ENCODE measurements at regions not wholly inside any gene's neighbourhood (a gene's known extent, or its start where the extent isn't known, plus 50 kb on each side); places are given as distances from the start of the nearest gene placed in this dataset.

GRCh38 chr13:76800943-76801342 lies 85.3 kb downstream of the KCTD12 start:
- FAIRE-seq = no peak
- H2AFZ ChIP-seq (ENCODE audit: control insufficient read depth, low read length) = no peak overlapping the region
- no peaks in the 10 kb centered on the region for H3K9me3 ChIP-seq (ENCODE audit: control insufficient read depth, low read depth, low read length)
- H3K4me2 ChIP-seq (ENCODE audit: control insufficient read depth, extremely low read depth, insufficient read depth, low read depth, low read length) = no peak overlapping the region
- H3K4me1 ChIP-seq (ENCODE audit: control insufficient read depth, extremely low read depth, insufficient read depth, low read length) = no peaks in the 10 kb centered on the region
- no peaks in the 10 kb centered on the region for H3K79me2 ChIP-seq (ENCODE audit: control insufficient read depth, insufficient read depth, low read length)
- no peak overlapping the region for H3K27ac ChIP-seq (ENCODE audit: control insufficient read depth, insufficient read depth, low read length)
- H3K4me3 ChIP-seq (ENCODE audit: control insufficient read depth in 2 of 3, extremely low read depth in 1 of 3, insufficient read depth in 2 of 3, low read depth in 1 of 3, low read length in 3 of 3) = no peak overlapping the region
- no peaks in the 10 kb centered on the region for H3K9me1 ChIP-seq (ENCODE audit: control insufficient read depth, extremely low read depth, insufficient read depth, low read length)
- no peak overlapping the region for H3K9ac ChIP-seq (ENCODE audit: control insufficient read depth, extremely low read depth, insufficient read depth, low read length)
- DNase-seq (ENCODE audit: low read depth, low spot score) = no peak
- no peaks in the 10 kb centered on the region for H4K20me1 ChIP-seq (ENCODE audit: control insufficient read depth, extremely low read depth, insufficient read depth, low read length)
- no peaks in the 10 kb centered on the region for H3K27me3 ChIP-seq (ENCODE audit: control insufficient read depth, extremely low read depth, insufficient read depth, low read length)
- dilution Hi-C loops (cut with MboI; ENCODE audit: extremely low pct_ligation_motif_present, low sequenced_read_pairs) = no loop called here
- no peaks in the 10 kb centered on the region for H3K36me3 ChIP-seq (ENCODE audit: control insufficient read depth in 2 of 2, extremely low read depth in 1 of 2, insufficient read depth in 2 of 2, low read length in 2 of 2)
- TF ChIP-seq EZH2 (IDR thresholded peaks at IDR 0.05; ENCODE audit: low read length) (no peak), CTCF (optimal IDR thresholded peaks at IDR 0.05 in 1 of 3, IDR thresholded peaks at IDR 0.05 in 1 of 3, conservative IDR thresholded peaks at IDR 0.05 in 1 of 3; ENCODE audit: extremely low read depth in 1 of 3, insufficient read depth in 2 of 3, low read length in 3 of 3) (no peak)

GRCh38 chr13:76799696-76800095 lies 86.5 kb downstream of the KCTD12 start:
- H2AFZ ChIP-seq (ENCODE audit: control insufficient read depth, low read length) = no peak overlapping the region
- no peak for FAIRE-seq

More at GRCh38 chr13:76799696-76800095, 86.5 kb downstream of the KCTD12 start:
- H3K27ac ChIP-seq (ENCODE audit: control insufficient read depth, insufficient read depth, low read length) = no peak overlapping the region
- no peak for TF ChIP-seq CTCF (optimal IDR thresholded peaks at IDR 0.05 in 1 of 3, IDR thresholded peaks at IDR 0.05 in 1 of 3, conservative IDR thresholded peaks at IDR 0.05 in 1 of 3; ENCODE audit: extremely low read depth in 1 of 3, insufficient read depth in 2 of 3, low read length in 3 of 3)
- no peak for TF ChIP-seq EZH2 (IDR thresholded peaks at IDR 0.05; ENCODE audit: low read length)
- no peak overlapping the region for H3K4me3 ChIP-seq (ENCODE audit: control insufficient read depth in 2 of 3, extremely low read depth in 1 of 3, insufficient read depth in 2 of 3, low read depth in 1 of 3, low read length in 3 of 3)
- dilution Hi-C loops (cut with MboI; ENCODE audit: extremely low pct_ligation_motif_present, low sequenced_read_pairs) = no loop called here
- H3K4me2 ChIP-seq (ENCODE audit: control insufficient read depth, extremely low read depth, insufficient read depth, low read depth, low read length) = no peak overlapping the region
- H3K9me3 ChIP-seq (ENCODE audit: control insufficient read depth, low read depth, low read length) = no peaks in the 10 kb centered on the region
- H3K36me3 ChIP-seq (ENCODE audit: control insufficient read depth in 2 of 2, extremely low read depth in 1 of 2, insufficient read depth in 2 of 2, low read length in 2 of 2) = no peaks in the 10 kb centered on the region
- H3K4me1 ChIP-seq (ENCODE audit: control insufficient read depth, extremely low read depth, insufficient read depth, low read length) = no peaks in the 10 kb centered on the region
- H3K79me2 ChIP-seq (ENCODE audit: control insufficient read depth, insufficient read depth, low read length) = no peaks in the 10 kb centered on the region
- no peak for DNase-seq (ENCODE audit: low read depth, low spot score)
- no peak overlapping the region for H3K9ac ChIP-seq (ENCODE audit: control insufficient read depth, extremely low read depth, insufficient read depth, low read length)
- H3K9me1 ChIP-seq (ENCODE audit: control insufficient read depth, extremely low read depth, insufficient read depth, low read length) = no peaks in the 10 kb centered on the region
- H3K27me3 ChIP-seq (ENCODE audit: control insufficient read depth, extremely low read depth, insufficient read depth, low read length) = no peaks in the 10 kb centered on the region
- no peaks in the 10 kb centered on the region for H4K20me1 ChIP-seq (ENCODE audit: control insufficient read depth, extremely low read depth, insufficient read depth, low read length)
